SIG-M5 (cell line): ENCODE measurements at regions not wholly inside any gene's neighbourhood (a gene's known extent, or its start where the extent isn't known, plus 50 kb on each side); places are given as distances from the start of the nearest gene placed in this dataset.
A peak's percentile ranks its signal among the peaks of the same experiment; 100 is the strongest.
"Not testable (repeated sequence)": the region's sequence is repeated elsewhere in the genome, so short reads cannot be mapped to it uniquely, and the experiment has no call there.

Source experiments
- DNase-seq: peaks from one replicate; lab custom pipeline; 2025; lab: John Stamatoyannopoulos, UW

- no peak for DNase-seq
These were observed 120.2 kb upstream of the CREB1 start for GRCh38 chr2:207409517-207409916.

- no peak for DNase-seq
These were observed 116.9 kb upstream of the CREB1 start for GRCh38 chr2:207412787-207413310.

GRCh38 chr2:207413376-207413907 is 116.3 kb upstream of the CREB1 start:
- DNase-seq = no peak

- no peak for DNase-seq
These were observed 113.7 kb upstream of the CREB1 start for GRCh38 chr2:207416111-207416510.

- DNase-seq = no peak
These were observed 112.9 kb upstream of the CREB1 start for GRCh38 chr2:207416900-207417299.

- DNase-seq = no peak
These were observed 112.5 kb upstream of the CREB1 start for GRCh38 chr2:207417301-207417718.

GRCh38 chr2:207418419-207418818 is 111.3 kb upstream of the CREB1 start:
- DNase-seq = no peak

- no peak for DNase-seq
These were observed 110.4 kb upstream of the CREB1 start for GRCh38 chr2:207419331-207419730.

GRCh38 chr2:207421671-207422070 is 108.1 kb upstream of the CREB1 start:
- DNase-seq = no peak

GRCh38 chr2:207422380-207422779 is 107.4 kb upstream of the CREB1 start:
- DNase-seq = no peak

- peak; percentile 54 for DNase-seq
These were observed 105.9 kb upstream of the CREB1 start for GRCh38 chr2:207423886-207424285.

GRCh38 chr2:207427986-207428385 is 101.8 kb upstream of the CREB1 start:
- no peak for DNase-seq

- DNase-seq = no peak
These were observed 101.2 kb upstream of the CREB1 start for GRCh38 chr2:207428573-207428972.

- DNase-seq = no peak
These were observed 97.3 kb upstream of the CREB1 start for GRCh38 chr2:207432453-207432852.

- DNase-seq = no peak
These were observed 95.5 kb upstream of the CREB1 start for GRCh38 chr2:207434306-207434705.

- no peak for DNase-seq
These were observed 94.8 kb upstream of the CREB1 start for GRCh38 chr2:207434899-207435465.

- no peak for DNase-seq
These were observed 92.6 kb upstream of the CREB1 start for GRCh38 chr2:207437136-207437523.

- DNase-seq = no peak
These were observed 92.1 kb upstream of the CREB1 start for GRCh38 chr2:207437524-207438143.

- no peak for DNase-seq
These were observed 91.2 kb upstream of the CREB1 start for GRCh38 chr2:207438414-207439126.

GRCh38 chr2:207439881-207440280 is 89.9 kb upstream of the CREB1 start:
- not testable (repeated sequence) for DNase-seq

GRCh38 chr2:207444756-207445155 is 85.0 kb upstream of the CREB1 start:
- DNase-seq = no peak

- no peak for DNase-seq
These were observed 83.1 kb upstream of the CREB1 start for GRCh38 chr2:207446653-207447052.

- DNase-seq = no peak
These were observed 81.8 kb upstream of the CREB1 start for GRCh38 chr2:207448006-207448405.
